ENCODE measurements at regions not wholly inside any gene's neighbourhood (a gene's known extent, or its start where the extent isn't known, plus 50 kb on each side); places are given as distances from the start of the nearest gene placed in this dataset.

GRCh38 chr1:82893712-82894470 lies 1093.2 kb downstream of the ADGRL2 start:
- Histone ChIP-seq H3K27ac (ENCODE audit: low read depth, low read length) (no peak overlapping the region), H3K79me2 (ENCODE audit: control insufficient read depth, low read length) (no peaks in the 10 kb centered on the region), H3K4me1 (ENCODE audit: control insufficient read depth, low read length) (no peaks in the 10 kb centered on the region), H3K9me2 (replicated peaks; ENCODE audit: control insufficient read depth, low read length) (no peaks in the 10 kb centered on the region), H3F3A (ENCODE audit: control insufficient read depth, insufficient read depth) (no peaks in the 10 kb centered on the region), H4K20me1 (ENCODE audit: control insufficient read depth, insufficient read depth, low read depth, low read length) (no peaks in the 10 kb centered on the region), H3K4me2 (ENCODE audit: low read length) (no peak overlapping the region), H3K27me3 (ENCODE audit: control insufficient read depth, low read length) (no peaks in the 10 kb centered on the region), H3K9me3 (ENCODE audit: control insufficient read depth, insufficient read depth, low read length) (no peaks in the 10 kb centered on the region), H3K4me3 (ENCODE audit: low read length) (no peak overlapping the region), H3K36me3 (ENCODE audit: control insufficient read depth, low read length) (no peaks in the 10 kb centered on the region)
- TF ChIP-seq EZH2phosphoT487 (IDR thresholded peaks at IDR 0.05; ENCODE audit: borderline replicate concordance, low read length) (no peak), CTCF (IDR thresholded peaks at IDR 0.05; ENCODE audit: low read depth, low read length, poor library complexity, severe bottlenecking) (no peak)

DNA sequence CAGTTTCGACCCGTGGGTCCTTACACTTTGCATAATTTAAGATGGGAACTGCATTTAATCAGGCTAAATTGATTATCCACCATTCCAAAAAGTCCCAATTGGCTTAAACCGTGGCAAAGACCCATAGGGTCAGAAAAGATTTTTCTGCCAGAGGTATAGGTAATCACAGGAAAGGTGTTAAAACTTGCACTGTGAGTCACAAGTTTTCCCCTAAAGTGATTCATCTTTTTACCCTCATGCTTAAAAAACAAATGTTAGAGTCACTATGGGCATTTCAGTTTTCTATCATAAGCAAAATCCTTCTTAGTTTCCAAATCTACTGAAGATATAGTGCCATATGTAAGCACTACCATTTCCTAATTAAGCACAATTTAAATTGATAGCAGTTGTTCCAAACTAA lies 1079.8 kb downstream of the ADGRL2 start:
- H3K4me3 ChIP-seq (ENCODE audit: low read length), result no peak overlapping the region
- H3K36me3 ChIP-seq (ENCODE audit: control insufficient read depth, low read length), result no peaks in the 10 kb centered on the region
- H3K9me2 ChIP-seq (replicated peaks; ENCODE audit: control insufficient read depth, low read length), result no peaks in the 10 kb centered on the region

DNA sequence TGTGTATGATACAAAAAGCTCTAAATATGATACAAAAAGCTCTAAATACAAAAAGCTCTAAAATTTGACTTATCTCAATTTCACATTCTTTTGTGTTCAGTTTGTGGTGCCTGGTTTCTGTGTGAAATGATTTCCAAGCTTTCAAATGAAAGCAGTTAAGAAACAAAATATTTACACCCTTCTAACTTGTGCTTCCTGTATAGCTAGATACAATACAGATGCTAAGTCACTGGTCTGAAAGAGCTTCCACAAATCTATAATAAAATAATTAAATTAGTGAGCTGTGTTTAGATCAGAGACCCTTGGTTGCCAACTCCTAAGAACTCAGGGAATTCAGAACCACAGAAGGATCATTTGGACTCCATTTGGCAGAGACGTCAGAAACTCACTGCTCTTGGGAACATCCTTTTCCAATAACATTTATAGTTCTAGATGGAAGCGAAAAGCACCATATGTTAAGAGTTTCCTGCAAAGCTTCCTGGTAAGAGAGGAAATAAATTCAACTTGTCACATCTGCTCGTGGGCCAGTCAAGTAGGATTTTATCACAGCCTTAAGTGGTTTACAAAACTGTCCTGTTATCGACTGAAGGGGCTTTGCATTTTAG lies 1079.1 kb downstream of the ADGRL2 start:
- Histone ChIP-seq H3K4me3 (ENCODE audit: low read length) (no peak overlapping the region), H3K4me2 (ENCODE audit: low read length) (no peak overlapping the region), H3K4me1 (ENCODE audit: control insufficient read depth, low read length) (no peaks in the 10 kb centered on the region), H3K79me2 (ENCODE audit: control insufficient read depth, low read length) (no peaks in the 10 kb centered on the region), H3K27me3 (ENCODE audit: control insufficient read depth, low read length) (no peaks in the 10 kb centered on the region), H3K36me3 (ENCODE audit: control insufficient read depth, low read length) (no peaks in the 10 kb centered on the region), H4K20me1 (ENCODE audit: control insufficient read depth, insufficient read depth, low read depth, low read length) (no peaks in the 10 kb centered on the region), H3K9me3 (ENCODE audit: control insufficient read depth, insufficient read depth, low read length) (no peaks in the 10 kb centered on the region), H3K9me2 (replicated peaks; ENCODE audit: control insufficient read depth, low read length) (no peaks in the 10 kb centered on the region), H3F3A (ENCODE audit: control insufficient read depth, insufficient read depth) (no peaks in the 10 kb centered on the region), H3K27ac (ENCODE audit: low read depth, low read length) (no peak overlapping the region)
- TF ChIP-seq CTCF (IDR thresholded peaks at IDR 0.05; ENCODE audit: low read depth, low read length, poor library complexity, severe bottlenecking), result no peak
- no peak for TF ChIP-seq EZH2phosphoT487 (IDR thresholded peaks at IDR 0.05; ENCODE audit: borderline replicate concordance, low read length)

More for the DNA sequence above, 1079.8 kb downstream of the ADGRL2 start:
- H4K20me1 ChIP-seq (ENCODE audit: control insufficient read depth, insufficient read depth, low read depth, low read length), result no peaks in the 10 kb centered on the region
- TF ChIP-seq CTCF (IDR thresholded peaks at IDR 0.05; ENCODE audit: low read depth, low read length, poor library complexity, severe bottlenecking), result no peak
- no peak for TF ChIP-seq EZH2phosphoT487 (IDR thresholded peaks at IDR 0.05; ENCODE audit: borderline replicate concordance, low read length)
- no peaks in the 10 kb centered on the region for H3K79me2 ChIP-seq (ENCODE audit: control insufficient read depth, low read length)
- no peaks in the 10 kb centered on the region for H3F3A ChIP-seq (ENCODE audit: control insufficient read depth, insufficient read depth)
- no peaks in the 10 kb centered on the region for H3K4me1 ChIP-seq (ENCODE audit: control insufficient read depth, low read length)
- no peaks in the 10 kb centered on the region for H3K9me3 ChIP-seq (ENCODE audit: control insufficient read depth, insufficient read depth, low read length)
- no peak overlapping the region for H3K27ac ChIP-seq (ENCODE audit: low read depth, low read length)
- no peaks in the 10 kb centered on the region for H3K27me3 ChIP-seq (ENCODE audit: control insufficient read depth, low read length)
- H3K4me2 ChIP-seq (ENCODE audit: low read length), result no peak overlapping the region
